Endothelial cell of umbilical vein (primary cell): ENCODE measurements at regions not wholly inside any gene's neighbourhood (a gene's known extent, or its start where the extent isn't known, plus 50 kb on each side); places are given as distances from the start of the nearest gene placed in this dataset.
"Not testable (repeated sequence)": the region's sequence is repeated elsewhere in the genome, so short reads cannot be mapped to it uniquely, and the experiment has no call there.

Experiments
- EZH2 ChIP-seq: IDR thresholded peaks from 2 replicates; pipeline ENCODE4 v1.6.1; 2012; ENCODE audit warnings: borderline replicate concordance, low read depth, mild to moderate bottlenecking, moderate library complexity, low read length, inconsistent platforms; ENCODE audit not compliant: severe bottlenecking
- FOS ChIP-seq: IDR thresholded peaks from 2 replicates; pipeline ENCODE4 v1.6.1; 2011; ENCODE audit warnings: mild to moderate bottlenecking, low read length, moderate library complexity, borderline replicate concordance; ENCODE audit not compliant: insufficient read depth
- POLR2AphosphoS5 ChIP-seq: IDR thresholded peaks from 2 replicates; pipeline ENCODE4 v1.6.1; 2012; ENCODE audit warnings: low read depth, mild to moderate bottlenecking, control low read depth, low read length, moderate library complexity; ENCODE audit not compliant: insufficient read depth
- TF ChIP-seq, protein P1 (sequence below), 2 donors: IDR thresholded peaks; 1 replicate in 1 of 2; 2 replicates in 1 of 2; pipeline ENCODE4 v1.5.1; 2011; ENCODE audit warnings: low read length in 2 of 2, mild to moderate bottlenecking in 2 of 2, moderate library complexity in 2 of 2, control low read depth in 1 of 2, inconsistent platforms in 1 of 2, low read depth in 1 of 2; ENCODE audit not compliant: insufficient read depth in 1 of 2; ENCODE audit errors: extremely low read depth in 1 of 2
- TF ChIP-seq, protein P2 (sequence below): IDR thresholded peaks from 2 replicates; pipeline ENCODE4 v1.6.1; 2011; ENCODE audit not compliant: insufficient read depth, insufficient read length

DNA sequence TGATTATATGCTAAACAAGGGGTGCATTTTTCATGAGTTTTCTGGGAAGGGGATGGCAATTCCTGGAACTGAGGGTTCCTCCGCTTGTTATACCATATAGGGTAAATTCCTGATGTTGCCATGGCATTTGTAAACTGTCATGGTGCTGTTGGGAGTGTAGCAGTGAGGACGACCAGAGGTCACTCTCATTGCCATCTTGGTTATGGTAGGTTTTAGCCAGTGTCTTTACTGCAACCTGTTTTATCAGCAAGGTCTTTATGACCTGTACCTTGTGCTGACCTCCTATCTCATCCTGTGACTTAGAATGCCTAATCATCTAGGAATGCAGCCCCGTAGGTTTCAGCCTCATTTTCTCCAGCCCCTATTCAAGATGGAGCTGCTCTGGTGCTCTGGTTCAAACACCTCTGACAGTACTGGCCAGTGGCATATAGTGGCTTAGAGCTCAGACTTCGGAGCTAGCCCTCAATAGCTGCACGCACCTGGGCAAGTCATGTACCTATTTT, 154.2 kb upstream of the DPH6 start:
- TF ChIP-seq, protein P1, sequence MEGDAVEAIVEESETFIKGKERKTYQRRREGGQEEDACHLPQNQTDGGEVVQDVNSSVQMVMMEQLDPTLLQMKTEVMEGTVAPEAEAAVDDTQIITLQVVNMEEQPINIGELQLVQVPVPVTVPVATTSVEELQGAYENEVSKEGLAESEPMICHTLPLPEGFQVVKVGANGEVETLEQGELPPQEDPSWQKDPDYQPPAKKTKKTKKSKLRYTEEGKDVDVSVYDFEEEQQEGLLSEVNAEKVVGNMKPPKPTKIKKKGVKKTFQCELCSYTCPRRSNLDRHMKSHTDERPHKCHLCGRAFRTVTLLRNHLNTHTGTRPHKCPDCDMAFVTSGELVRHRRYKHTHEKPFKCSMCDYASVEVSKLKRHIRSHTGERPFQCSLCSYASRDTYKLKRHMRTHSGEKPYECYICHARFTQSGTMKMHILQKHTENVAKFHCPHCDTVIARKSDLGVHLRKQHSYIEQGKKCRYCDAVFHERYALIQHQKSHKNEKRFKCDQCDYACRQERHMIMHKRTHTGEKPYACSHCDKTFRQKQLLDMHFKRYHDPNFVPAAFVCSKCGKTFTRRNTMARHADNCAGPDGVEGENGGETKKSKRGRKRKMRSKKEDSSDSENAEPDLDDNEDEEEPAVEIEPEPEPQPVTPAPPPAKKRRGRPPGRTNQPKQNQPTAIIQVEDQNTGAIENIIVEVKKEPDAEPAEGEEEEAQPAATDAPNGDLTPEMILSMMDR (IDR thresholded peaks at IDR 0.05; ENCODE audit: extremely low read depth in 1 of 2, insufficient read depth in 1 of 2, low read depth in 1 of 2, low read length in 2 of 2), result not testable (repeated sequence)
- not testable (repeated sequence) for TF ChIP-seq POLR2AphosphoS5, EZH2, FOS
- TF ChIP-seq, protein P2, sequence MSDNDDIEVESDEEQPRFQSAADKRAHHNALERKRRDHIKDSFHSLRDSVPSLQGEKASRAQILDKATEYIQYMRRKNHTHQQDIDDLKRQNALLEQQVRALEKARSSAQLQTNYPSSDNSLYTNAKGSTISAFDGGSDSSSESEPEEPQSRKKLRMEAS, result not testable (repeated sequence)
